ENCODE measurements at regions not wholly inside any gene's neighbourhood (a gene's known extent, or its start where the extent isn't known, plus 50 kb on each side); places are given as distances from the start of the nearest gene placed in this dataset.
A peak's percentile ranks its signal among the peaks of the same experiment; 100 is the strongest.

GRCh38 chr21:14754259-14754604, 208.1 kb upstream of the SAMSN1 start (continued):
- TF ChIP-seq ZNF280A (IDR thresholded peaks at IDR 0.05; ENCODE audit: low read depth, partially characterized antibody) (no peak), ZNF583 (CRISPR knock-in tag; IDR thresholded peaks at IDR 0.05) (no peak), SNRNP70 (optimal IDR thresholded peaks at IDR 0.05; ENCODE audit: low read depth, low read length) (no peak), ARID1B (IDR thresholded peaks at IDR 0.05) (no peak), NFRKB (IDR thresholded peaks at IDR 0.05; ENCODE audit: low read depth) (peak; percentile 56; the same call in 1 of the 2 replicates), ZNF316 (IDR thresholded peaks at IDR 0.05) (no peak), EWSR1 (IDR thresholded peaks at IDR 0.05; ENCODE audit: borderline replicate concordance, low read depth, partially characterized antibody) (no peak), ZNF639 (CRISPR knock-in tag; conservative IDR thresholded peaks at IDR 0.05 in 1 of 2, IDR thresholded peaks at IDR 0.05 in 1 of 2) (0 out of 4 replicates have a peak, but pooled peaks of 1 of the 2 experiments have one; percentile 56), ADNP (tag; IDR thresholded peaks at IDR 0.05) (peak; percentile 59; the same call in 1 of the 2 replicates), PTTG1 (tag; IDR thresholded peaks at IDR 0.05; ENCODE audit: low read depth) (no peak), RFX5 (IDR thresholded peaks at IDR 0.05; ENCODE audit: low read depth, low read length) (no peak), ZNF79 (CRISPR knock-in tag; IDR thresholded peaks at IDR 0.05; ENCODE audit: low read depth) (no peak), ZNF217 (CRISPR knock-in tag; IDR thresholded peaks at IDR 0.05) (no peak), MECOM (CRISPR knock-in tag; IDR thresholded peaks at IDR 0.05) (0 out of 2 replicates have a peak, but pooled peaks have one; percentile 0), RBM14 (IDR thresholded peaks at IDR 0.05; ENCODE audit: borderline replicate concordance, insufficient read depth, low read depth, low read length) (no peak), VEZF1 (CRISPR knock-in tag; IDR thresholded peaks at IDR 0.05) (0 out of 2 replicates have a peak, but pooled peaks have one; percentile 7), RHOXF2B (CRISPR knock-in tag; conservative IDR thresholded peaks at IDR 0.05) (no peak), TSHZ1 (CRISPR knock-in tag; IDR thresholded peaks at IDR 0.05) (no peak), LARP7 (IDR thresholded peaks at IDR 0.05) (no peak), RBM25 (IDR thresholded peaks at IDR 0.05; ENCODE audit: low read depth, low read length, severe bottlenecking) (no peak), SMAD2 (IDR thresholded peaks at IDR 0.05; ENCODE audit: low read depth, low read length) (no peak)
- TF ChIP-seq, protein P1, sequence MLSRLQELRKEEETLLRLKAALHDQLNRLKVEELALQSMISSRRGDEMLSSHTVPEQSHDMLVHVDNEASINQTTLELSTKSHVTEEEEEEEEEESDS (CRISPR knock-in tag; IDR thresholded peaks at IDR 0.05): no peak

Data from K562 (cell line).